ENCODE measurements at regions not wholly inside any gene's neighbourhood (a gene's known extent, or its start where the extent isn't known, plus 50 kb on each side); places are given as distances from the start of the nearest gene placed in this dataset.

DNA sequence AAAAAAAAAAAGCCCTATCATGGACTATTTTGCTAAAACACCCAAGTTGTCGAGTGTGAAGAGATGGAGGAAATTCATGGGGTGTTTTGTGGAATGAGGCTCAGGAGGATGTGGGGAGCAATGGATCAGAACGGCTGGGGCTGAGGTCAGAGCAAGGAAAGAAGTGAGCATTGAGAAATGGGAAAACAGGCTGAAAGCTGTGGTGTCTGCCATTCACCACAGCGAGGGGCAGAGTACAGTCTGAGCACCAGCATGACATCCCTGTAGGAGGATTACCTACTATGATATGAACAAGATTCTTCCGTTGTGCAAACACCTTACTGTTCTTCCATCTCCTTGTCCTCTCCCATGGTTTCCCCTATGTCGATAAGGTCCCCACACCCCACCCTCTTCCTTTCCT, 193.1 kb downstream of the TMEM114 start:
- TF ChIP-seq, protein P1, sequence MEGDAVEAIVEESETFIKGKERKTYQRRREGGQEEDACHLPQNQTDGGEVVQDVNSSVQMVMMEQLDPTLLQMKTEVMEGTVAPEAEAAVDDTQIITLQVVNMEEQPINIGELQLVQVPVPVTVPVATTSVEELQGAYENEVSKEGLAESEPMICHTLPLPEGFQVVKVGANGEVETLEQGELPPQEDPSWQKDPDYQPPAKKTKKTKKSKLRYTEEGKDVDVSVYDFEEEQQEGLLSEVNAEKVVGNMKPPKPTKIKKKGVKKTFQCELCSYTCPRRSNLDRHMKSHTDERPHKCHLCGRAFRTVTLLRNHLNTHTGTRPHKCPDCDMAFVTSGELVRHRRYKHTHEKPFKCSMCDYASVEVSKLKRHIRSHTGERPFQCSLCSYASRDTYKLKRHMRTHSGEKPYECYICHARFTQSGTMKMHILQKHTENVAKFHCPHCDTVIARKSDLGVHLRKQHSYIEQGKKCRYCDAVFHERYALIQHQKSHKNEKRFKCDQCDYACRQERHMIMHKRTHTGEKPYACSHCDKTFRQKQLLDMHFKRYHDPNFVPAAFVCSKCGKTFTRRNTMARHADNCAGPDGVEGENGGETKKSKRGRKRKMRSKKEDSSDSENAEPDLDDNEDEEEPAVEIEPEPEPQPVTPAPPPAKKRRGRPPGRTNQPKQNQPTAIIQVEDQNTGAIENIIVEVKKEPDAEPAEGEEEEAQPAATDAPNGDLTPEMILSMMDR (IDR thresholded peaks at IDR 0.05), result no peak
- TF ChIP-seq POLR2A (IDR thresholded peaks at IDR 0.05), result no peak
- TF ChIP-seq EP300 (IDR thresholded peaks at IDR 0.05), result no peak

All from ovary (tissue), 3 donors.